GM18951 (cell line): ENCODE measurements at regions not wholly inside any gene's neighbourhood (a gene's known extent, or its start where the extent isn't known, plus 50 kb on each side); places are given as distances from the start of the nearest gene placed in this dataset.
"Not testable (repeated sequence)": the region's sequence is repeated elsewhere in the genome, so short reads cannot be mapped to it uniquely, and the experiment has no call there.

Experiments
- POLR2A ChIP-seq: IDR thresholded peaks from 4 replicates; pipeline ENCODE4 v1.6.1; 2011; ENCODE audit warnings: mild to moderate bottlenecking; ENCODE audit not compliant: insufficient read length, insufficient read depth; ENCODE audit errors: extremely low read depth
- in situ Hi-C: fragments of 300-500 bp; cut with MboI; formaldehyde crosslinking; loops from one replicate; pipeline ENCODE4 v1.12.0; 2022; ENCODE audit warnings: low sequenced_read_pairs, mixed read lengths, inconsistent platforms; ENCODE audit not compliant: unreplicated experiment

DNA sequence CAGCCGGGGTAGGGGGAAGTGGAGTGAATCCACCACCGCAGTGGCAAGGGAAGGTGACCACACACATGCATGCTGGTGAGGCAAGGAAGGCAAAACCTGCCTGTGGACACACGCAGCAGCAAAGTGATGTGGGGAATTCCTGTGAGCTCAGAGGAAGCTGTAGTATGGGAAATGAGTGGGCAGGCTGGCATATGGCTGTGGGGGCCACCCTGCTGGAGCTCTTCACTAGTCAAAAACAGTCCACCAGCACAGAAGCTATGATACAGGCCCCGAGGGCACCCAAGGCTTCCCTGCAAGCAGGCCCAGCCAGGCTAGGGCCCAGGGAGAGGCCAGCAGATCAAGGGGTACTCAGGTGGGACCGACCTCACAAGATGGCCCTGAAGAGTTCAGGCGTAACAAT lies 239.1 kb downstream of the CHM start:
- in situ Hi-C loops: no loop called here
- TF ChIP-seq POLR2A: no peak

DNA sequence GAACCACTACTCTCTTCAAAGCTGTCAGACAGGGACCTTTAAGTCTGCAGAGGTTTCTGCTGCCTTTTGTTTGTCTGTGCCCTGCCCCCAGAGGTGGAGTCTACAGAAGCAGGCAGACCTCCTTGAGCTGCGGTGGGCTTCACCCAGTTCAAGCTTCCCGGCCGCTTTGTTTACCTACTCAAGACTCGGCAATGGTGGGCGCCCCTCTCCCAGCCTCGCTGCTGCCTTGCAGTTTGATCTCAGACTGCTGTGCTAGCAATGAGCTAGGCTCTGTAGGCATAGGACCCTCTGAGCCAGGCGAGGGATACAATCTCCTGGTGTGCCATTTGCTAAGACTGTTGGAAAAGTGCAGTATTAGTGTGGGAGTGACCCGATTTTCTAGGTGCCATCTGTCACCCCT lies 275.0 kb downstream of the CHM start:
- in situ Hi-C loops: not testable (repeated sequence)

DNA sequence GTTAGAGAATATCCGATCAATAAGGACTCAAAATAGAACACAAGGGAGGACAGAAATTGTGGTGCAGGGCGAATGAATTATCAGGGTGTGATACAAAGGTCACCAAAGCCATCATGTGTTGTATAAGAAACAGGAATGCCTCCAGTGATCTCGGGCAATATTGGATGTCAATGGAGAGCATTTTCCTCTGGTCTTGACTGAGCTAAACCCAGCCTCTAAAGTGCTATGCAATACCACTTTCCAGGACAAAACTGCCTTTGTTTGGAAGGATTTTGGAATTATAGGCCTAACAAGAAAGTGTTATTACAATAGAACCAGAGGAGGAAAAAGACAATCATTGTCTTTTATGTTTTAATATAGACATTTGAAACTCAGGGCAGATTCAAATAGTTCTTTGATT lies 281.7 kb downstream of the CHM start:
- TF ChIP-seq POLR2A: no peak
- in situ Hi-C loops: no loop called here

DNA sequence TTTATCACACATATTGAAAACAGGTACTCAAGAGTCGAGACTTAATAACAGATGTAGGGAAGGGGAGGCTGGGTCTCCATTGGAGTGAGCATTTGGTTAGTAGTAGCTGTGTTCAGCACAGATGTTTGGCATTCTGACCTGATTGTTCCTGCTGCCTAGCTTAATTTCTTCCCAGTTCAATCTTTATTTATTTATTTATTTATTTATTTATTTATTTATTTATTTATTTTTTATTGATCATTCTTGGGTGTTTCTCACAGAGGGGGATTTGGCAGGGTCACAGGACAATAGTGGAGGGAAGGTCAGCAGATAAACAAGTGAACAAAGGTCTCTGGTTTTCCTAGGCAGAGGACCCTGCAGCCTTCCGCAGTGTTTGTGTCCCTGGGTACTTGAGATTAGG lies 324.3 kb downstream of the CHM start:
- in situ Hi-C loops: not testable (repeated sequence)

DNA sequence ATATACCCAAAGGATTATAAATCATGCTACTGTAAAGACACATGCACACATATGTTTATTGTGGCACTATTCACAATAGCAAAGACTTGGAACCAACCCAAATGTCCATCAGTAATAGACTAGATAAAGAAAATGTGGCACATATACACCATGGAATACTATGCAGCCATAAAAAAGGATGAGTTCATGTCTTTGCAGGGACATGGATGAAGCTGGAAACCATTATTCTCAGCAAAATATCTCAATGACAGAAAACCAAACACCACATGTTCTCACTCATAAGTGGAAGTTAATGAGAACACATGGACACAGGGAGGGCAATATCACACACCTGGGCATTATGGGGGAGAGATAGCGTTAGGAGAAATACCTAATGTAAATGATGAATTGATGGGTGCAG lies 323.8 kb upstream of the POF1B start:
- in situ Hi-C loops: not testable (repeated sequence)

DNA sequence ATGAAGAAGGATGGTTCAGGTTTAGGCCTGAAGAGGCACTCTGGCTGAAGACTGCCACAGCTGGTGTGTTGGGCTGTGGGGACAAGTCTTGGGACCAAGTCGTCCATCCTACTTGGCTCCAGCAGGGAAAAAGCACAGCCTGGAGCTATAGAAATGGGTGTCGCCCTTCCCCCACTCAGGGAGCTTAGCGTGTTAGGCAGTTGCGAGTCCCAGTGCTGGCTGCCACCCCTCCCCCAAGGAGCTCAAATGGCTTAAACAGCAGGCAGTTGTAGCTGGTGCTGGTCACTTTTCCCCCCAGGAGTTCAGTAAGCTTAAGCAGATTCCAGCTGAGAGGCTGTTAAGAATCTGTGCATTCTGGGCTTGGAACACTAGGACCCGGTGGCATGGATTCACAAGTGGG lies 319.5 kb upstream of the POF1B start:
- TF ChIP-seq POLR2A: no peak
- in situ Hi-C loops: no loop called here

DNA sequence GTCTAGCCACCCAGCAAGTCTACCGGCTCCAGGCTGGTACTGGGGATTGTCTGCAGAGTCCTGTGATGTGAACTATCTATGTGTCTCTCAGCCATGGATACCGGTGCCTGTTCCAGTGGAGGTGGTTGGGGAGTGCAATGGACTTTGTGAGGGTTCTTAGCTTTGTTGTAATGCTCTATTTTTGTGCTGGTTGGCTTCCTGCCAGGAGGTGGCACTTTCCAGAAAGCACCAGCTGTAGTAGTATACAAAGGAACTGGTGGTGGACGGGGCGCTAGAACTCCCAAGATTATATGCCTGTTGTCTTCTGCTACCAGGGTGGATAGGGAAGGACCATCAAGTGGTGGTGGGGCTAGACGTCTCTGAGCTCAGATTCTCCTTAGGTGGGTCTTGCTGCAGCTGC lies 306.4 kb upstream of the POF1B start:
- no peak for TF ChIP-seq POLR2A
- in situ Hi-C loops: no loop called here

DNA sequence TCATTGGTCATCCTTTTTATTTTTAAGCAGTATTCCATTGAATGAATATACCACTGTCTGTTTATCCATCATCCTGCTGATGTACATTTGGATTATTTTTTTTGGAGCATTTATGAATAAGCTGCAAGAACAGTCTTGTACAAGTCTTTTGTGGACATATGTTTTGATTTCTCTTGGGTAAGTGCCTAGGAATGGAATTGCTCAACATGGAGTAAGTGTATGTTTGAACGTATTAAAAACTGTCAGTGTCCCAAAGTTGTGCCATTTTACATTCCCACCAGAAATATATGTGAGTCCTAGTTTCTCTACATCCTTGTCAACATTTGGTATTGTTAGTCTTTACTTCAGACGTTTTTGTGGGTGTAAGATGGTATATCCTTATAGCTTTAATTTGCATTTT lies 287.0 kb upstream of the POF1B start:
- no peak for TF ChIP-seq POLR2A
- in situ Hi-C loops: no loop called here

DNA sequence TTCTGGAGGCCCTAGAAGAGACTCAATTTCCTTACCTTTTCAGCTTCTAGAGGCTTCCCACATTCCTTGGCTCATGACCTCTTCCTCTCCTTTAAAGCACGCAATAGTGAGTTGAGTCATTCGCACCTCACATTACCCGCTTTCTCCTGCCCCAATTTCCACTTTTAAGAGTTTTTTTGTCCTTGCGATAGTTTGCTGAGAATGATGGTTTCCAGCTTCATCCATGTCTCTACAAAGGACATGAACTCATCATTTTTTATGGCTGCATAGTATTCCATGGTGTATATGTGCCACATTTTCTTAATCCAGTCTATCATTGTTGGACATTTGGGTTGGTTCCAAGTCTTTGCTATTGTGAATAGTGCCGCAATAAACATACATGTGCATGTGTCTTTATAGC lies 284.5 kb upstream of the POF1B start:
- in situ Hi-C loops: not testable (repeated sequence)

DNA sequence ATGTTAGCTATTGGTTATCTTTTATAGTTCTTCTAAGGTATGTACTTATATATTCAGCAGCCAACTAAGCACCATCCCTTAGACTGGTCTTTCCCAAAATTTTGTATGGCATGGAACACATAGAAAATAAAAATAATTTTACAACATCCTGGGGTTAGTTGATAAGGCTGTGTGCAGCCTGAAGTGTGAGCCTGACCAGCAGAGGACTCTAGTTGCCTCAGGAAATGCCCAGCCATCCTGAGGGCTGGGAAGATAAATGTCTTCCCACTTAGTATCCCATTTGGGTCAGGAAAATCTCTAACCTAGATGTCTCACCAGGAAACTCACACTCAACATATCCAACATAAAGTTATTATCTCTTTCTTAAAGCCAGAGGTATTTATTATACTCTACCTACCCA lies 251.4 kb upstream of the POF1B start:
- TF ChIP-seq POLR2A: no peak
- in situ Hi-C loops: no loop called here

DNA sequence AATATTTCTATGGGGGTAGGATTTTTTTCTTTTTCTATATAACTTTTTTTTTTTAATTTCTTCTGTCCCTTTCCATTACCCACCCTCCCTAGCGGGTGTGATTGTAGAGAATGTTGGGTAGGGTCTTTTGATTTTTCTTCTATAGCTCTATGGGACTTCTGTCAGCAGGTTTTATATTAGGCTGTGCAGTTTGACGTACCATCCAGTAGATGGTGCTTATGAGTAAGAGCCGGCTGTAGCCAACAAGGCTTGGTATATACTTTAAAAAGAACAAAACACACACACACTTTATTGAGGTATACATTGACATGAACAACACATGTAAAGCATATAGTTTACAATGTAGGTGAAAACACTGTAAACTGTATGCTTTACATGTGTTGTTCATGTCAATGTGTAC lies 247.9 kb upstream of the POF1B start:
- in situ Hi-C loops: no loop called here
- TF ChIP-seq POLR2A: no peak

DNA sequence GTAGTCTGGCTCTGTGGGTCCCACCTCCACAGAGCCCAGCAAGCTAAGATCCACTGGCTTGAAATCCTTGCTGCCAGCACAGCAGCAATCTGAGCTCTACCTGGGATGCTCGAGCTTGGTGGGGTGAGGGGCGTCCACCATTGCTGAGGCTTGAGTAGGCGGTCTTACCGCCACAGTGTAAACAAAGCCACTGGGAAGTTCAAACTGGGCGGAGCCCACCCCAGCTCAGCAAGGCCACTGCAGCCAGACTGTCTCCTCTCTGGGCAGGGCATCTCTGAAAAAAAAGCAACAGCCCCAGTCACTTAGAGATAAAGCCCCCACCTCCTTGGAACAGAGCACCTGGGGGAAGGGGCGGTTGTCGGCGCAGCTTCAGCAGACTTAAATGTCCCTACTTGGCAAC lies 243.2 kb upstream of the POF1B start:
- in situ Hi-C loops: no loop called here
- TF ChIP-seq POLR2A: no peak

DNA sequence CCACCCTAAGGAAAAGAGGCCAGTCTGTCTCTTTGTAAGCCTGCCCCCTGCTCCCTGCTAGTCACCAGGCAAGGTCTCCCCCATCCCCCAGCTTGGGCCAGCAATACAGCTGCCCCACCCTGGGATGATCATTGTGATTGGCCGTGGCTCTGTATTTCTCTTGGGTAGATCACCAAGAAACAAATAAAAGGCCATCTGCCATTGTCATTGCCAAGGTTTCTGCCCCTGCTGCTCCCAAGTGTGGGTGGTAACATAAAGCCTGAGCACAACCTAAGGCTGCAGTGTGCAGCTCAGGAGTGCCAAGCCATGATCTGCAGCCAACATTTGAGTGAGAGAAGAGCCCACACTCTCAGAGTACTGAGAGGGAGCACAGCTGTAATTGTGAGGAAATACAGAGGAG lies 241.0 kb upstream of the POF1B start:
- TF ChIP-seq POLR2A: no peak
- in situ Hi-C loops: no loop called here

DNA sequence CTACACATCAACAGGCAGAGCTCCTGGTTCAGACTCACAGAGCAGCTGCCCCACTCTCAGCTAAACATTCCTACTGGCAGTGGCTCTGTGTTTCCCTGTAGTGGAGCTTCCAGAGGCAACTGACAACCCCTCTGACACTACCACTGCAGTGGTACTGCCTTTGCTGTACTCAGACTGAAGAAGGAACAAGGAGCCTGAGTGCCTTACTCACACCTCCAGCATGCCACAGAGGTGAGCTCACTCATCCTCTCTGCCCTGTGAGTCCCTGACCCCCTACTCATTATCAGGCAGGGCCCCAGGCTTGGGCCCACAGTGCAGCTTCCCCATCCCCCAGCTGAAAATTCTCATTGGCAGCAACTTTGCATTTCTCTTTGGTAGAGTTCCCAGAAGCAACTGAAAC lies 240.5 kb upstream of the POF1B start:
- in situ Hi-C loops: no loop called here
- TF ChIP-seq POLR2A: no peak

DNA sequence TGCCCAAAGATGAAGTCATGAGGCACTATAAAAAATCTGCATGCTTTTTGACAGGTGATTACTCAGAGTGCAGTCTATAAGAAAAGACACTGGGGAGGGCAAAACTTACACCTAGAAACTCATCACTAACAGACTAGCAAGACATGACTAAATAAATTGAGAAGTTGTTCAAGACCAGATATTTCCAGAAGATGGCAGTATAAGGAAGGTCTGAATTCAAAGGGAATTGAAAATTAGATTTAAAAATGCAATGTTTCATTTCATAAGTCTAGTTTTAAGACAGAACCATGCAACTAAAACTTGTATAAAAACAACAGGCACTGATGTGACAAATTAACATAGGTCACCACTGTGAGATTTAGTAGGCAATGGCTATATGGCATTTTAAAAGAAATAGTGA lies 232.5 kb upstream of the POF1B start:
- in situ Hi-C loops: no loop called here
- no peak for TF ChIP-seq POLR2A

DNA sequence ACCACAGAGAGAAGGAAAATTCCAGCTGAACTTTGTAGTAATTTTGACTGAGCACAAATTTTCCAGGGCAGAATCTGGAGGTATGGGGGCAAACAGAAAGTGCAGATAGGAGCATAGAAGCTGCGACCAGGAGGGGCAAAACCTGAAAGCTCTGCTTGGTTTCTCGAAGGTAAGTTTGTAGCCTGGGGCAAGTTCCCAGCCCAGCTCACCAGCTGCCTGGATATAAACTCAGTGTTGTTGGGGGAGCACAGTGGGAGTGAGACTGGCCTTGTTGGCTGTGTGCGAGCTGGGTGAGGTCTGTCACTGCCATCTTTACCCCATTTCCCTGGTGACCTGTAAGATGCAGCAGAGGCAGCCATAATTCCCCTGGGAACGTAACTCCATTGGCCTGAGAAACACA lies 213.5 kb upstream of the POF1B start:
- in situ Hi-C loops: no loop called here
- no peak for TF ChIP-seq POLR2A

DNA sequence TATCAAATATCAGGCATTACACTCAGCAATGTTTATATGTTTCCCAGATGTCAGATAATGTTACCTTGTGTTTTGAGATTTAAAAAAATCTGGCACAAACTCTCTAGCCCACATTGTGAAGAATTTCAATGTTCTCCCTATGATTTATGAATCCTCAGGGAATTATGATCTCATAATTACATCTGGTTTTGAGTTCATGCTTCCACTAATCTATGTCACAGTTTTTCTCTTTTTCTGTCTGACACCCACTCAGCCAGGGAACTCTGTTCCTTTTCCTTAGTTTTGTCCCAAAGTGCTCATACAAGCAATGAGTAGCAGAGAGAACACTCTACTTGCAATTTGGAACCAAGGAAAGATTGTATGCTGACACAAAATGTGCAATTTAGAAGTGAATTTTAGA lies 212.1 kb upstream of the POF1B start:
- in situ Hi-C loops: no loop called here
- no peak for TF ChIP-seq POLR2A
